Ascending aorta (tissue), 2 donors: ENCODE measurements at regions not wholly inside any gene's neighbourhood (a gene's known extent, or its start where the extent isn't known, plus 50 kb on each side); places are given as distances from the start of the nearest gene placed in this dataset.
"Not testable (repeated sequence)": the region's sequence is repeated elsewhere in the genome, so short reads cannot be mapped to it uniquely, and the experiment has no call there.

Source experiments
- DNase-seq, 2 donors: peaks; one replicate each; pipeline ENCODE4 v3.0.0-alpha.2; 2019; ENCODE audit warnings: low spot score in 2 of 2
- H3K27ac ChIP-seq, 2 donors: fragments of 200-600 bp; sonication (generic); one replicate each; pipeline ENCODE4 v1.5.1; 2016 to 2017; ENCODE audit warnings: mild to moderate bottlenecking in 1 of 2
- H3K27me3 ChIP-seq: fragments of 200-600 bp; sonication (generic); one replicate; pipeline ENCODE4 v1.5.1; 2017
- H3K36me3 ChIP-seq, 2 donors: fragments of 200-600 bp; sonication (generic); one replicate each; pipeline ENCODE4 v1.5.1; 2016
- H3K4me1 ChIP-seq, 2 donors: fragments of 200-600 bp; sonication (generic); one replicate each; pipeline ENCODE4 v1.5.1; 2016 to 2017; ENCODE audit warnings: mild to moderate bottlenecking in 1 of 2
- H3K4me3 ChIP-seq, 2 donors: fragments of 200-600 bp; sonication (generic); one replicate each; pipeline ENCODE4 v1.5.1; 2016 to 2017; ENCODE audit warnings: mild to moderate bottlenecking in 1 of 2
- H3K9me3 ChIP-seq, 2 donors: fragments of 200-600 bp; sonication (generic); one replicate each; pipeline ENCODE4 v1.5.1; 2016
- intact Hi-C: fragments of 100-400 bp; cut with DNase I; formaldehyde crosslinking; loops from one replicate; pipeline ENCODE4 v1.15.1; 2023
- TF ChIP-seq, protein P1 (sequence below), 3 experiments: fragments of 200-600 bp in 2 of 3; fragments of 450-650 bp in 1 of 3; sonication (generic) in 2 of 3; IDR thresholded peaks; one replicate each; pipeline ENCODE4 v1.5.1; 2016 to 2019; ENCODE audit warnings: antibody characterized with exemption in 3 of 3, mild to moderate bottlenecking in 1 of 3, moderate library complexity in 1 of 3

DNA sequence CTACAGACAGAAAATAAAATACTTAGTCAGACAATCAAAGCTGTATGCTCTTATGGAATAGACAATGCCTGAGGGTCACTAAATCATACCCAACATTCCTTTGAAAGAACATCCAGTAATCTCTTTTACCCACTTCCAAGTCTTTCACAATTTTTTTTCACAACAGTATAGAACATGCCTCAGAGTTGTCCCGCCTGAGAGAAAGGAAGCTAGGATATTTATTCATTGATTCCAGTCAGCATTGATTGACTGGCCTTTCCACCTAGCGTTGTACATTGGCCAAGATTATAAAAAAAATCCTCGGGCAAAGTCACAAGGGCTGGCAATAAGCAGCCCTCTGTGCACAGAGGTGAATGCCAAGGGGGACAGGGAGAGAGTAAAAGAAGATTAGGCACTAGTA is 318.1 kb upstream of the PIK3R1 start:
- intact Hi-C loops: no loop called here
- H3K27ac ChIP-seq: no peak overlapping the region
- no peaks in the 10 kb centered on the region for H3K27me3 ChIP-seq
- no peak overlapping the region for H3K4me3 ChIP-seq
- no peaks in the 10 kb centered on the region for H3K9me3 ChIP-seq
- H3K4me1 ChIP-seq: no peaks in the 10 kb centered on the region
- no peaks in the 10 kb centered on the region for H3K36me3 ChIP-seq
- TF ChIP-seq, protein P1, sequence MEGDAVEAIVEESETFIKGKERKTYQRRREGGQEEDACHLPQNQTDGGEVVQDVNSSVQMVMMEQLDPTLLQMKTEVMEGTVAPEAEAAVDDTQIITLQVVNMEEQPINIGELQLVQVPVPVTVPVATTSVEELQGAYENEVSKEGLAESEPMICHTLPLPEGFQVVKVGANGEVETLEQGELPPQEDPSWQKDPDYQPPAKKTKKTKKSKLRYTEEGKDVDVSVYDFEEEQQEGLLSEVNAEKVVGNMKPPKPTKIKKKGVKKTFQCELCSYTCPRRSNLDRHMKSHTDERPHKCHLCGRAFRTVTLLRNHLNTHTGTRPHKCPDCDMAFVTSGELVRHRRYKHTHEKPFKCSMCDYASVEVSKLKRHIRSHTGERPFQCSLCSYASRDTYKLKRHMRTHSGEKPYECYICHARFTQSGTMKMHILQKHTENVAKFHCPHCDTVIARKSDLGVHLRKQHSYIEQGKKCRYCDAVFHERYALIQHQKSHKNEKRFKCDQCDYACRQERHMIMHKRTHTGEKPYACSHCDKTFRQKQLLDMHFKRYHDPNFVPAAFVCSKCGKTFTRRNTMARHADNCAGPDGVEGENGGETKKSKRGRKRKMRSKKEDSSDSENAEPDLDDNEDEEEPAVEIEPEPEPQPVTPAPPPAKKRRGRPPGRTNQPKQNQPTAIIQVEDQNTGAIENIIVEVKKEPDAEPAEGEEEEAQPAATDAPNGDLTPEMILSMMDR (IDR thresholded peaks at IDR 0.05): no peak
- DNase-seq: no peak

DNA sequence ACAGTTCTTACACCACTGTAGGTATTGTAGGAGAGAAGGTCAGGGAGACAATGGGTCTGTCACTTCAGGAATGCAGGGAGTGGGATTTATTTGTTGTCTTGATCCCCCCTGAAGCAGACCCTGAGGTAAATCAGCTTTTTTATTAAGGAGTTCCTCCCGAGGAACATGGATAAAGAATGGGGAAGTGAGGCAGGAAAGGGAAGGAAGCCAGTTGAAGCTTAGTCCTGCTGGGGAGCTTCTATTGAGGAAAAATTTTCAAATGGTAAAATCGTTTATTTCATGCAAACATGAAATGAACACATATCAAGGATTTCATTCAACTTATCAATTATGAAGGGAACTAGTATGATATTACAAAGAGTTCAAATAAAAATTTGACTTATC is 318.6 kb upstream of the PIK3R1 start:
- intact Hi-C loops: no loop called here
- H3K36me3 ChIP-seq: no peaks in the 10 kb centered on the region

DNA sequence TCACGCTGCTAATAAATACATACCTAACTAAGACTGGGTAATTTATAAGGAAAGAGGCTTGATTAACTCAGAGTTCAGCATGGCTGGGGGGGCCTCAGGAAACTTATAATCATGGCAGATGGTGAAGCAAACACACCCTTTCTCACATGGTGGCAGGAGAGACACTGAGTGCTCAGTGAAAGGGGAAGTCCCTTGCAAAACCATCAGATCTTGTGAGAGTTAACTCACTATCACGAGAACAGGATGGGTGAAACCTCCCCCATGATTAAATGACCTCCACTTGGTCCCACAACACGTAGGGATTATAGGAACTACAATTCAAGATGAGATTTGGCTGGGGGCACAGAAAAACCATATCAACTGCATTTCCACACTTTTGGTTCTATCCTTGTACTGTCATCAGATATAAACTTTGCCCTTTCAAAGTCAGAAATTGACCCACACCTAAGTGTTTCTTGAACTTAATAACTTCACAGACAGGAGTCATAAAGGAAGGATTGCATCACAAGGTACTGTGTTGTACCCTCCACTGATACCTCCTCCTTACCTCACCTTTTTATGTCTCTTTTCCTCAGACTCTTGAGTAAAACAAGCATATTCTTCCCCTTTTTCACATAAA is 319.1 kb upstream of the PIK3R1 start:
- TF ChIP-seq, protein P1 (IDR thresholded peaks at IDR 0.05): no peak
- intact Hi-C loops: no loop called here
- Histone ChIP-seq H3K4me1 (no peaks in the 10 kb centered on the region), H3K27ac (no peak overlapping the region), H3K36me3 (no peaks in the 10 kb centered on the region), H3K9me3 (no peaks in the 10 kb centered on the region), H3K4me3 (no peak overlapping the region), H3K27me3 (no peaks in the 10 kb centered on the region)
- no peak for DNase-seq

More for the DNA sequence above, 318.6 kb upstream of the PIK3R1 start:
- Histone ChIP-seq H3K27me3 (no peaks in the 10 kb centered on the region), H3K27ac (no peak overlapping the region), H3K4me3 (no peak overlapping the region), H3K4me1 (no peaks in the 10 kb centered on the region), H3K9me3 (no peaks in the 10 kb centered on the region)
- DNase-seq: no peak
- TF ChIP-seq, protein P1 (IDR thresholded peaks at IDR 0.05): no peak

DNA sequence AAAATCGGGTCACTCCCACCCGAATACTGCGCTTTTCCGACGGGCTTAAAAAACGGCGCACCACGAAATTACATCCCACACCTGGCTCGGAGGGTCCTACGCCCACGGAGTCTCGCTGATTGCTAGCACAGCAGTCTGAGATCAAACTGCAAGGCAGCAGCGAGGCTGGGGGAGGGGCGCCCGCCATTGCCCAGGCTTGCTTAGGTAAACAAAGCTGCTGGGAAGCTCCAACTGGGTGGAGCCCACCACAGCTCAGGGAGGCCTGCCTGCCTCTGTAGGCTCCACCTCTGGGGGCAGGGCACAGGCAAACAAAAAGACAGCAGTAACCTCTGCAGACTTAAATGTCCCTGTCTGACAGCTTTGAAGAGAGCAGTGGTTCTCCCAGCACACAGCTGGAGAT is 325.7 kb upstream of the PIK3R1 start:
- H3K36me3 ChIP-seq, intact Hi-C loops: not testable (repeated sequence)

DNA sequence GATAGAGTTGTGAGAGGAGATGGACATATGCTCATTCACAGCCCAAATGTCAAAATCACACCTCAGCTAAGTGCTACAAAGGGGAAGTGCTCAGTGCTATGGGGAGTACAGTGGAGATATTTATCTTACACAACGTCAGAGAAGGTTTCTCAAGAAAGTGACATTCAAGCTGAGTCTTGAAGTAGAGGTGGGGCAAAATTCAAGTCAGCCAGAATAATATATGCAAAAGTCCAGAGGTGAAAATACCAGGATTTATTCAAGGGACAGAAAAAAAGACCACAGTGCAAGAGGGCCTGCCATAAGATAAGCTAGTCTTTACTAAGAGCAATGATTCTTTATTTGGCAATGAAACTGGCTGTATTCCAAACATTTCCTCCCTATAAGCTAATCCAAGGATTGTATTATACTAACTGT is 327.8 kb upstream of the PIK3R1 start:
- intact Hi-C loops: no loop called here
- Histone ChIP-seq H3K27me3 (no peaks in the 10 kb centered on the region), H3K9me3 (no peaks in the 10 kb centered on the region), H3K4me1 (no peaks in the 10 kb centered on the region), H3K27ac (no peak overlapping the region), H3K4me3 (no peak overlapping the region), H3K36me3 (no peaks in the 10 kb centered on the region)
- no peak for DNase-seq
- TF ChIP-seq, protein P1 (IDR thresholded peaks at IDR 0.05): no peak

More for the DNA sequence above, 325.7 kb upstream of the PIK3R1 start:
- not testable (repeated sequence) for H3K27ac ChIP-seq, H3K4me1 ChIP-seq, H3K27me3 ChIP-seq, DNase-seq, H3K9me3 ChIP-seq, H3K4me3 ChIP-seq

DNA sequence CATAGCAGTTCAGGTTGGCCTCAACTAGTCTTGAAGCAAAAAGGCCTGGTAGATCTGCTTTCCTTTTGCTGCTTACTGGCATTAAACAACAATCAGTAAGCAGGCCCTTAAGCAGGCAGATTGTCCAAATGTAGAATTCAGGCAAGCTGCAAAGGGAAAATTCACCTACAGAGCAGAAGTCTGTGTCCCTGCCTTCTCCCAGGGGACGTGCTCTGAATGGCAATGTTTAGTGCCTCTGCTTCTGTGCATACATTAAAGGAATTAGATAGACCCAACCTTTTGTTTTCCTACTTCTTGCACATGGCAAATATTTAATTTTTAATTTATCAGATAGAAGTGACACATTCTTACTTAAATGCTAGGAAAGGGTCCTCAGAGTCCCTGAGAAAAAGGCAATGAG is 328.8 kb upstream of the PIK3R1 start:
- intact Hi-C loops: no loop called here
- H3K4me1 ChIP-seq: no peaks in the 10 kb centered on the region
- DNase-seq: no peak
- TF ChIP-seq, protein P1 (IDR thresholded peaks at IDR 0.05): no peak
- no peaks in the 10 kb centered on the region for H3K9me3 ChIP-seq
- H3K27ac ChIP-seq: no peak overlapping the region
- H3K27me3 ChIP-seq: no peaks in the 10 kb centered on the region
- no peaks in the 10 kb centered on the region for H3K36me3 ChIP-seq
- H3K4me3 ChIP-seq: no peak overlapping the region
